ENCODE measurements at regions not wholly inside any gene's neighbourhood (a gene's known extent, or its start where the extent isn't known, plus 50 kb on each side); places are given as distances from the start of the nearest gene placed in this dataset.

DNA sequence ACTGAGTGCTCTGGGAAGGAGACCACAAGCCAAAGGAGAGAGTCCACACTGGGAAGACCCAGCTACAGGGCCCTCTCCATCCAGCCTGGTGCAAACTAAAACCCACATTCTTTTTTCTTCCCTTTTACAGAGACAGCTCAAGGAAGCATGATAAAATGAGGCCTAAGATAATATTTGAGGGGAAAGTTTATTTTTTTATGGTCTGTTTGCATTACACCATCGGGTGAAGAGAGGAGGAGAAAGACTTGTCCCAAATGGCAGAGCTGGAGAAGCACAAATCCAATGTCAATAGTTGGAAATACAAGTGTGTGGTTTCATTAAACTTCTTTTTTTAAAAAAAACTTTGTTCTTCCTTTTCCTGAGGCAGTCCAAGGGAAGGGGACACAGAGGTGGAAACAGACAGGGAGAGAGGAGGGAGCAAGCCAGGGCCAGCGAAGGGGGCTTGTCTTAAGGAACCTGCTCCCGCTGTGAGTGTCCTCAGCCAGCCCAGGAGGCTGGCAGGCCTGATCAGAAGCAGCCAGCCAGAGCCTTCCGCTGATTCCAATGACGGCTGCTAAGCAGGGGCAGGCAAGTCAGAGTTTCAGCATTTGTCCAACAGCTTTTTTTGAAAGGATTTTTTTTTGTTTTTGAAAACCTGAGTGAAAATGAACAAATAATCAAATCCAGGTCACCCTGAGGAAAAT, 203.8 kb upstream of the SIX2 start:
- no peak for DNase-seq (ENCODE audit: low spot score)

DNA sequence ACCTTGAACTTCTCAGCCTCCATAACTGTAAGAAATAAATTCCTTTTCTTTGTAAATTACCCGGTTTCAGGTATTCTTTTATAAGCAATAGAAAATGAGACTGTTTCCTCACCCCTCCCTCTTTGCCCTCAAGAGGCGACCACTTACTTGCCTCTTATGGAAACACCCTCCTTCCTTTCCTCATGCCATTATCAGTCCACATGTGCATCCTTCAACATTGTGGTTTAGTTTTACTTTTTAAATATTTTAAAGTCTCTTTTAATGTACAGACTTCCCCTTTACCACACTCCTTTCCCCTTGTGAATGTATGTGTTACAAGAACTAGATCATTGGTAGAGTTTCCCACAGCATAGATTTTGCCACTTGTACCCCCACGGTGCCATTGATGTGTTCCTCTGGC, 202.4 kb upstream of the SIX2 start:
- no peak for DNase-seq (ENCODE audit: low spot score)

DNA sequence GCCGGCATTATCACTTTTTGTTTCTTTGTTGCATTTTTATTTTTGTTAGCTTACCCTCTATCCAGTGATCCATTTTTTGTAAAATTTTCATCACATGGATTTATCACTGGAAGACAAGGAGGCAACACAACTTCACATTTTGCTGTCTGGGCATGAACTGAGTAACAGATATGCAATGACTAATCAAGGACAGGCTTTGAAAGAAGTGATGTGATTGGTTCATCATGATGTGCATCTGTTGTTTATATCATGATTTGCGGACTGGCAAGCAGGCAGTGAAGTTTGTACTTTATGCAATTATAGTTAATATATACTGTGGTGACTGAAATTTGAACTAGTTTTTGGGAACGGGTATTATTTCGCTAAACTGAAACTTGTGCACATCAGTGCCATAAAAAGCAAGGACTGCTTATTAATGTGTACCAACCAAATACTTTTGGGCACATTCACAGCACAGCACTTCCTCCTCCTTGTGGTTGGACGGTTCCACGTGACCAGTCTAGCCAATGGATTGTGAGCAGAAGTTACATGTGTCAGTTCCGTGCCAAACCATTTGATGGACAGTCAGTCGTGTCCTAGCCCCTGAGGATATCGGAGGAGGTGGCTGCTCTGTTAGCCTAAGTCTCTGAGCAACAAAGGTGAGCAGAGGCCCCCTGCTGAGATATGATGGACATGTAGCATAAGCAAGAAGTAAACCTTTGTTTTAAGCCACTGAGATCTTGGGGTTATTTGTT, 201.4 kb upstream of the SIX2 start:
- peak; percentile 90 for DNase-seq (ENCODE audit: low spot score)

DNA sequence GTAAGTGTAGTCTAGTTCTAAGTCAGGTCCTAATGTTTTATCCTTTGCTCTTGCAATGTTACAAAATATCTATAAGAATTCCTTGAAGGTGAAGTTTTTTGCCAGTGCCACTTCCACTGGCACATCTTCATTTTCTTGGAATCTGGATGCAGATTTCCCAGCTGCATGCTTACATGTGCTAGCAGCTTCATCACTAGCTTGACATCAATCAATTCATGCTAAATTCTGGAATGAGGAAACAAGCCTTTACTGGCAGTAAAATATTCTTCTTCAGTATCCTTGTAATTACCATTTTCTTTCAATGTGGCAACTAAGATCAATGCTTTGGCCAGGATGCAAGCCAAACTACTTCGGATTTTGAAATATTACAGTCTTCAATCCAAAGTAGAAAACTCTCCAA, 200.6 kb upstream of the SIX2 start:
- no peak for DNase-seq (ENCODE audit: low spot score)

DNA sequence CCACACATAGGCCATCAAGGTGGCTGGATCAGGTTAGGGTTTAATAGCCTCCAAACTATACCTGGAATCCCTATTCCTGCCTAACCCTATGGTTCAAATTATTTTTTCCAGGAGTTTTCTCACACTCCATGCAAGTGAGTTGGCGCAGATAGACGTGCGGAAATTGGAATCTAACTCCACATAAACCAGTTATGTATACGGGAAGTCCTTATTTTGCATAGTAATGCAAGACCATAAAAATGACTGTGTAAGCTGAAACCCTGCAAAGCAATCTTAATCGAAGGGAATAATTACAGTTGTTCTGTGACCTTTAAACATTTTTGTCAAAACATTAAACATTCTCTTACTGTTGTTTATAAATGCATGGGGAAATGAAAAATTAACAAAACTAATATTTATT, 200.1 kb upstream of the SIX2 start:
- DNase-seq (ENCODE audit: low spot score) = no peak

DNA sequence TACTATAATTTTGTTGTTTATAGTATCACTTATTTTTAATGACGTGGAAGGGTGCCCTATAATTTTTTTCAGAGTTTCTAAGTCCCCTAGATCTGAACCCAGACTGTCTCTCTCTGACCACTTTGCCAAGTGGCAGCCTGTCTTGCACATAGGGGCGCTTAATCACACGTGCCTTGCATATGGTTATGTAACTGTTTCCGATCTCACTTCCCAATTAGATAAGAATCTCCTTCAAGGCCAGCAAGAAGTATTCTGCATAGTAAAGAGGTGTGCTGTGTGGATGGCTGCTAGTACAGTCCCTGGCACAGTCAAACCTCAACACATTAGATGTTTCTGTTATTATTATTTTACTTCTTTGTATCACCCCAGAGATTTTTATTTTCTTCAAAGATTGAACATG, 197.8 kb upstream of the SIX2 start:
- DNase-seq (ENCODE audit: low spot score) = no peak

DNA sequence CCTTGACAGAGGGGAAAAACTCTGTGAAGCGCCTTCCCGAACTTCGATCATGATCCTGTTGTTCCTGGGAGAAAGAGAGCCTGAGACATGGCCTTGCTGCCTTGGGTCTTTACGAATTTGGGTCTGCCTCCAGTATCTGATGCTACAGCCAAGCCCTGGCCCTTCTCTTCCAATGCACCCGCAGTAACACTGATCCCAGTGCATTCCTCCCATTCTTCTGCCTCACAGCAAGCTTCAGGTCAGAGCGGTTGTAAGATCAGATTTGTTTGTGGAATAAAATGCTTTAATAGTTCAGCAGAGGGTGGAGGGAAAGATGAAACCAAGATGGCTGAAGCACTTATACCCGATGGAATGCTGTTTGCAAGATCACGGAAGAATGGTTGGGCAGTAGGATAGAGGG, 196.7 kb upstream of the SIX2 start:
- DNase-seq (ENCODE audit: low spot score) = no peak

DNA sequence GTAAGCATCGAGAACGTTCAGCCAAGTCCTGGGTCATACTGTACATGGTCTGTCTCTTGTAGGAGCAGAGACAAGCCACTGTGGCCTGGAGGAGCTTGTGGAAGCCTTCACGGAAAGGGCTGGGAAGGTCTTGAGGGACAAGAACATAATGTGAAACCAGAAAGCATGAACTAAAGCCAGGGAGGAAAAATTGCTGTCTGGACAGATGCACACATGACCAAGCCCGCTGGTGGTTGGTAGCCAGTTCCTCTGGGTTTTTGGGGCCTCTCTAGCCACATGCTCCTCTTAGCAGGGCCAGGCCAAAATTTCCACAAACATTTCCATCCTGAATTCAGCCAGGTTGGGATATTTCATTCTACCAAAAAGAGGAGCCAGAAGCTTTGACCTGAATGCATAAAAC, 196.2 kb upstream of the SIX2 start:
- DNase-seq (ENCODE audit: low spot score) = no peak

DNA sequence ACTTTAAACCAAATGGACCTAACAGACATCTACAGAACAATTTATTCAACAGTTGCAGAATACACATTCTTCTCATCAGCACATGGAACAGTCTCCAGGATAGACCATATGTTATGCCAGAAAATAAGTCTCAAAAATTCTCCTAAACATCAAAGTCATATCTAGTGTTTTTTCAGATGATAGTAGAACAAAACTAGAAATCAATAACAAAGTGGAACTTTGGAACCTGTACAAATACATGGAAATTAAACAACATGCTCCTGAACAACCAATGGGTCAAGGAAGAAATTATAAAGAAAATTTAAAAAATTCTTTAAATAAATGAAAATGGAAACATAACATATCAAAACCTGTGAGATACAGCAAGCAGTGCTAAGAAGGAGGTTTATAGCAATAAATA, 194.1 kb upstream of the SIX2 start:
- DNase-seq (ENCODE audit: low spot score) = no peak

DNA sequence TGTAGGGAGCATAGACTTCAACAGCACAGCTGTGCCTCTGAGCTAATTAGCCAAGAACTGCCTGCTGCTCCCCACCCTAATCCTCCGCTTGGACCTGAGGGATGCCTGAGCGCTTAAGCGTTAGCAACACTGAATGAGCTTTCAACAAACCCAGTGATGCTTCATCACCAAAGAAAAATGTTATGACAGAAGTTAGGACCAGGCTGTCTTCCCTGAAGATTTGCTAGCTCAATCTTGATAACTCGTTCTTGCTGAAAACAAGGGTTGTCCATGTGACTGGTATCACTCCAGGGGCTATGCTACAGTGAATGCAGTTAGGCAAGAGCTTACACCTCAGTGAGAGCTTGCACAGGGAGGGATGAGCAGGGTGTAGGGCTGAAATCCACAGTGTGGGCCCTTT, 190.7 kb upstream of the SIX2 start:
- peak; percentile 44 for DNase-seq (ENCODE audit: low spot score)

DNA sequence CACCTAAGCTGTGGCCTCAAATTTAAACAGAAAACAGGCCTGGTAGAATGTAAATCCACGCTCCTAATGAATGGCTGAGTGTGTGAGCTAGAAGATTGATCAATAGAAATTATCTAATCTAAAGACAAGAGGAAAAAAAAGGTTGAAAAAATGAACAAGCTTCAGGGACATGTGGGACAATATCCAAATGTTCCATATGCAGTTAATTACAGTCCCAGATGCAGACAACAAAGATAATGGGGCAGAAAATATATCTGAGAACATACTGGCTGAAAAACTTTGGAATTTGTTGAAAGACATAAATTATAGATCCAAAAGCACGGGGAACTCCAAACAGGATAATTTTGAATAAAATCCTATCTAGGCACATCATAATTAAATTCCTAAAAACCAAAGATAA, 186.7 kb upstream of the SIX2 start:
- no peak for DNase-seq (ENCODE audit: low spot score)

DNA sequence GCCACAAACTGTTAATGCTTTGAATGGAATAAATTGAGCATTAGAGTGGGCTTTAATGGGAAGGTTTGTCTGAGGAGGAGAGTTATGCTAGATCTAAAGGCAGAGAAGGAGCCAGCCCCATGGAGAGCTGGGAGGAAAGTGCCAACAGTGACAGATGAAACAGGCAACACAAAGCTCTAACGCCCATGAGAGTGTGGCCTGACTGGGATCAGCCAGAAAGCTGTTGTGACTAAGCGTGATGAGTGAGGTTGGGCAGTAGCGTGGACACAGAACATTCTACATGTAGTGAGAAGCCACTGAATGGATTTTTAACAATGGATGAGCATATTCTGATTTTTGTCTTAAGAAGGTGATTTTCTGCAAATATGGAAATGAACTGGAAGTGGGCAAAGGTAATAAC, 185.3 kb upstream of the SIX2 start:
- no peak for DNase-seq (ENCODE audit: low spot score)

DNA sequence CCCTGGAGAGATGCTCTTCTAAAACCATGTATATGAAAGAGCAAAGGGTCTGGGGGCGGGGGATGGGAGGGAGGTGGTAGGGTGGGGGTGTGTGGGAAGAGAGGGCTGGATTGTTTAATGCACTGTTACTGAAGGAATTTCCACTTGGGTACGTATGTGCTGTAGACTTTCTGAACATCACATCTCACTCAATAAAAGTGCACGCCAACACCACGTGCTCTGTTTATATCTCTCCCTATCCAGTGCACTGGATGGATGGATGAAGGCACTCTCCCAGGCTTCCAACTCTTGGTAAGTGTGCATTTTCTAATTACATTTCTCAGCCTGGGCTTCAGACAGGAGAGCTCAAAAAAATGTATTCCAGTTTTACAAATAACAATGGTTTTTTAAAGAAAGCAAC, 184.3 kb upstream of the SIX2 start:
- DNase-seq (ENCODE audit: low spot score) = no peak

DNA sequence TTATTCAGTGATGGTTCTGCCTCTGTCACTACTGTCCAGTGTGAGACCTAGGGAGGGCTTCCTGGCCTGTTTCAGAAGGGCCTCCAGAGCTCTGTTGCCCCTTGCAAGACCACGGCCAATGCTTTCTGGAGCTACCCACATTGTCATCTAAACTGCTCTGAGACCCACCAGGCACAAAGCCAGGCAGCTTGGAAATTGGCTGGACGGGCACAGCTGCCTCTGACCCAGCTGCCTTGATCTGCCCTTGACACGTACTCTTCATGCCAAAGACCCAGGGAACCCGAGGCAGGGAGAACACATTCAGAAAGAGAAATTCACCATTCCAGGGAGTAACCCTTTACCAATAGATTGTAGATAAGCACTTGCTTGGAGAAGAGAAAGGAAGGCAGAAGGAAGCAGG, 183.7 kb upstream of the SIX2 start:
- no peak for DNase-seq (ENCODE audit: low spot score)

DNA sequence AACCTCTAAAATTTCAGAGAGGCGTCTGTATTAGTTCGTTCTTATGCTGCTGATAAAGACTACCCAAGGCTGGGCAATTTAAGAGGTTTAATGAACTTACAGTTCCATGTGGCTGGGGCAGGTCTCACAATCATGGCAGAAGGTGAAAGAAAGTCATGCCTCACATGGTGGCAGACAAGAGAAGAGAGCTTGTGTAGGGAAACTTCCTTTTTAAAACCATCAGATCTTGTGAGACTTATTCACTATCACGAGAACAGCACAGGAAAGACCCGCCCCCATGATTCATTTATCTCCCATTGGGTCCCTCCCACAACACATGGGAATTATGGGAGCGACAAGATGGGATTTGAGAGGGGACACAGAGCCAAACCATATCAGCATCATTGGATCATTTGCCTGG, 183.2 kb upstream of the SIX2 start:
- DNase-seq (ENCODE audit: low spot score) = no peak

DNA sequence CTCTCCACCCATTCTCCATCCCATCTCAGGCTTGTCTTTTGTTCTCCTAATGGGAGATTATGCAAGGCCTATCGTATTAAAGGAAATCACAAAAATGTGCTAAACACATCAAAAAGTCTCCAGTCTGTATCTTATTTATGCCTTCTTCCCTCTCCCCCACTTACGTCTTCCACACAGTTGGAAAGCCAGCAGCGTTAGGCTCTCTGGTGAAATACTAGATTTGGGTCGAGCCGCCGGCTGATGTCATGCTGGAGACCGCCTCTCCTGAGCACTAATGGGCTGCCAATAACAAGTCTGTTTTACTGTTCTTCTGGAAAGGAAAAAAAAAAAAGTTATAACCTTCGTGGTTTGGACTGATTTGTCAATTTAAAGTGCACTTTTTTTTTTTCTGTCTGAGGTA, 182.7 kb upstream of the SIX2 start:
- DNase-seq (ENCODE audit: low spot score) = no peak

DNA sequence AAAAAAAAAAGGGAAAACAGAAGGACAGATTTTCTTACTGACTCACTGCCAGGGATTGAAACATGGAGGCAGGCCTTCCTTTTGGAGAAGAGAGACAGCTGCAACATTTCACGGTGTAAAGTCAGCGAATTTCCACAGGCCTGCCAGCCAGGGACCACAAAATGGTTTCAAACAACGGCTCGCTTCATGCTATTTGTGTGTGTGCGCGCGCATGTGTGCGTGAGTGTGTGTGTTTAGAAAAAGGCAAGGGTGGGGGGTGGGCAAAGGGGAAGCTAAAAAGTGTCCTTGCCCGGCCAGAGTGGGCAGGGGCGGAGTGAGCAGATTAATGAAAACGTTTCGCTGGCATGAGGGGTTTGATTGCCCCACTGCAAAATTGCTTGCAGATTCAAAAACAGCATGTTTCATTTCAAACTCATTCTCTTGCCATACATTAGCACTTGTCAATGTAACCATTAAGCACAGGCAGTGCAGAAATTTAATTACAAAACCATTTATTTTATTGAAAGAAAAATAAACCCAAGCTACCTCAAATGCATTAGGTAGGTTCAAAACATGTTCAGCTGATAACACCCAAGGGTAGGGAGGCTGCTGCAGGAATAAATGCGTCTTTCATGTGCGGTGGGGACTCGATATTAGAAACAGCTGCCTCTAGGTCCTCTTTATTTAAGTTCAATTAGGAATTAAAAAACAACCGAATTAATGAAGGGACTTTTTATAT, 182.1 kb upstream of the SIX2 start:
- no peak for DNase-seq (ENCODE audit: low spot score)

DNA sequence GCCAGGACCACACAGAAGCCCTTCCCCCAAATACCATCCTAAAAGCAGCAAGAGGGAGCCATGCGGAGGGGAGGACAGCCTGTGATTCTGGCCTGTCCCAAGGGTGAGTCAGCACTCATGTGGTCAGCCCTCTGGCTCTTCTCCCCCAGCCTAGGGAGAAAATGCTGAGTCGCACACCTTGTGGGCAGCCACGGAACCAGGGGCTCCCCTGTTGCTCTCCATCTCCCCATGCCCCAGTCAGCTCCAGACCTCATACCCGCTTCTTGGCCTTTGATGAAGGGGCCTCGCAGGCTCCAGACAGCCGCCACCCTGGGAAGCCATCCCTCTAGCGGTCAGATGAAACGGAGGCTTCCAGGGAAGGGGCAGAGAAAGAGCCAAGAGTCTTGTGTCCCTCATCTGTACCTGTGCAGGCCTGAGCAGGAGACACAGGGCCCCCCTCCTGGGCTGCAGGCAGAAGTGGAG, 181.3 kb upstream of the SIX2 start:
- peak; percentile 62 for DNase-seq (ENCODE audit: low spot score)

DNA sequence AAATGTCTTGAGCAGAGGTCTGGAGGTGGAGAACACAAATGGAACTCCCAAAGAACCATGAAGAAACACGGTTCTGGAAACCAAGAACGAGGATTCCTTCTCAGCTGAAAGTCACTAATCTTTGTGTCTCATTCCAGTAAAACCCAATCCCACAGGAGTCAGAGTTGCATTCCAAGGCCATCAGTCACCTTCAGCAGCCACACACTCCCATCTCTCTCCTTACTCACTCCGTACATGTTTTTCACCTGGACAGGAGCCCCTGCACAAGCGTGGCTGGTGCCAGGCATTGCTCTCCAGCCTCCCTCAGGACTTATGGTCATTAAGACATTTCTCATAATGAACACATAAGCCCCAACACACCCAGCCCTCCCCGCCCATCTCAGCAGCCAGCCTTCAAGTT, 175.4 kb upstream of the SIX2 start:
- DNase-seq (ENCODE audit: low spot score) = peak; percentile 85

DNA sequence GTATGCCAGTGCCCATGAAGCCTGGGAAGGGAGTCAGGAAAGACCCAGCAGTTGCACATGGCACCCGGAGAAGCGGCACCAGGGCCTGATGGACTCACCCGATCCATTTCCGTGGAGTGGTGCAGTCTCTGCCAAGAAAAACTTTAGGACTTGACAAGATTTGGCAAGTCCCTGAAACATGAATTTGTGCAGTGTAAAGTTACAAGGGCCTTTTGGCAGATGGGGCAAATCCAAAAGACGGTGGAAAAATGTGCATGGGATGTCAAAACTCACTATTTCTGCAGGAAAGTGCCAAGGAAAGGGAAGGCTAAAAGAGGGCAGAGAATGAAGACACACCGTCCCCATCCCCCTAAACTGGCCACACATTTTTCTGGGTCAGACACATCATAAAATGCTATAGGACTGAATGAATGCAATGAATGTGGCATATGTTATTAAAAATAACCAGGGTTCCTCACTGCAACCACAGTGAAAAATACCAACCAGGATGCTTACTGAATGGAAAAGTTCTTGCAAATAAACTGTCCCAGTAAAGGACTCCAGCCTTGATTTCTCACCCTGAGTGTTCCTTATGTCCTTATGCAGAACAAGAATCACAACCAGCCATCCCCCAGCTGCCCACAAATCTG, 173.5 kb upstream of the SIX2 start:
- no peak for DNase-seq (ENCODE audit: low spot score)

DNA sequence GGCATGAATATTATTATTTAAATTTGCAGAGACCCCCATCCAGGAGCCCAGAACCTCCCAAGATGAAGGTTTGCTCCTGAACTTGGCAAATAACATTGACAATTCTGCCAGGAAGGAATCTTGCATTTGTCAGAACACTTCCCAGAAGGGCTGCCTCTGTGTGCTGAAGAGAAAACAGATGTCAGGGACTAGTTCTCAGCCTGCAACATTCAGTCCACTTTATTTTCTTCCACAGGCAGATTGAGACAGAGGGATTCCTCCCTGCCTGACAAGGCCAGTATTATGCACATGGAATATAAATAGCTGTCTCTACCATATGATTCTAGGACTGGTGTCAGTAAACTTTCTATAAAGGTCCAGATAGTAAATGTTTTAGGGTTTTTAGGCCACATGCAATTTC, 171.5 kb upstream of the SIX2 start:
- DNase-seq (ENCODE audit: low spot score) = no peak

DNA sequence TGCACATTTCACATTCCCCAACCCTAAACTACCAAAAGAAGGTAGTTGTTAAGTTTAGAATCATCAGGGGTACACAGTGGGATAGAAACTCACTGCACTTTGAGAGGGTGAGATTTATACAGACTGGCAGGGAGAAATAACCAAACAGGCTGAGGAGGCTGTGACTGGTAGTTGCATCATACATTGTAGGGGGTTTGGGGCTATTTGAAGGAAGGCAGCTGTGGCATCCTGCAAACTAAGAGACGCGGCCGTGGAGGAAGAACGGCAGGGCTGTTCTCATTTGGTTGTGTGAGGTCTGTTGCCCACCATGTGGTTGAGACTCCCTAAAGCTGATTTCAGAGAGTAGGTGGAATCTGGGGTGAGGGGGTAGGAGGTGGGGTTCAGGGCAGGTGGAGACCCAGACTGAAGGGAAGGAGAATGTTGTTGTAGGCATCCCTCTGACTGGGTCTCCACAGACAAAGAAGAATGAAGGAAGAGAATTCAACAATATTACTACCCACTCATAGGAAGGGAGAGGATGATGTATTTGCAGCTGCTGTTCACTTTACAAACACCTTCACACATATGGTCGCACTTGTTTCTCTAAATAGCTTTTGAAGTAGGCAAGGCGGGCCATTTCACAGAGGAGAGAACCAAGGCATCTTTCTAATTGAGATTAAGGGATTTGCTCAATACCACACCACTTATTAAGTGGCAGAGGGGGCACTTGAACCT, 170.9 kb upstream of the SIX2 start:
- DNase-seq (ENCODE audit: low spot score) = no peak

All from kidney tubule cell (primary cell).